Gastroesophageal sphincter (tissue), 4 donors: ENCODE measurements at regions not wholly inside any gene's neighbourhood (a gene's known extent, or its start where the extent isn't known, plus 50 kb on each side); places are given as distances from the start of the nearest gene placed in this dataset.

Source experiments
- ATAC-seq: fragments of 150-250 bp; one replicate; pipeline ENCODE4 v1.9.1; 2016; ENCODE audit warnings: mild to moderate bottlenecking, moderate library complexity
- H3K27ac ChIP-seq, 4 donors: fragments of 200-600 bp; sonication (generic) in 3 of 4; 1 replicate in 3 of 4; 2 replicates in 1 of 4; pipeline ENCODE4 v1.5.1; 2016 to 2019
- H3K27me3 ChIP-seq: fragments of 200-600 bp; sonication (generic); one replicate; pipeline ENCODE4 v1.5.1; 2019
- H3K36me3 ChIP-seq, 2 donors: fragments of 200-600 bp; sonication (generic); one replicate each; pipeline ENCODE4 v1.5.1; 2019; ENCODE audit warnings: control low read depth in 1 of 2
- H3K4me1 ChIP-seq, 3 donors: fragments of 200-600 bp; sonication (generic); 1 replicate in 2 of 3; 2 replicates in 1 of 3; pipeline ENCODE4 v1.5.1; 2016 to 2019; ENCODE audit warnings: control low read depth in 2 of 3
- H3K4me3 ChIP-seq, 2 donors: fragments of 200-600 bp; sonication (generic); one replicate each; pipeline ENCODE4 v1.5.1; 2019; ENCODE audit warnings: mild to moderate bottlenecking in 1 of 2, moderate library complexity in 1 of 2
- H3K9me3 ChIP-seq, 3 donors: fragments of 200-600 bp; sonication (generic); one replicate each; pipeline ENCODE4 v1.5.1; 2017 to 2019; ENCODE audit warnings: control low read depth in 2 of 3
- EP300 ChIP-seq: sonication (generic); formaldehyde crosslinking; IDR thresholded peaks from one replicate; pipeline ENCODE4 v1.6.1; 2017; ENCODE audit warnings: antibody characterized with exemption, mild to moderate bottlenecking
- POLR2A ChIP-seq, 2 donors: fragments of 450-650 bp; IDR thresholded peaks; one replicate each; pipeline ENCODE4 v1.6.1; 2017; ENCODE audit warnings: antibody characterized with exemption in 2 of 2, mild to moderate bottlenecking in 2 of 2, moderate library complexity in 1 of 2
- POLR2AphosphoS5 ChIP-seq: sonication (generic); formaldehyde crosslinking; IDR thresholded peaks from one replicate; pipeline ENCODE4 v1.6.1; 2017; ENCODE audit warnings: antibody characterized with exemption
- WGBS, 2 donors: methylation state at CpG; one replicate each; pipeline ENCODE4 v1.1.5; 2018; ENCODE audit warnings: low coverage in 1 of 2; 5-methylcytosine and 5-hydroxymethylcytosine counted together
- TF ChIP-seq, protein P1 (sequence below), 4 experiments: fragments of 200-600 bp in 2 of 4; fragments of 450-650 bp in 2 of 4; sonication (generic) in 1 of 4; IDR thresholded peaks; one replicate each; pipeline ENCODE4 v1.5.1; 2017 to 2019; ENCODE audit warnings: antibody characterized with exemption in 4 of 4, mild to moderate bottlenecking in 2 of 4, moderate library complexity in 2 of 4

DNA sequence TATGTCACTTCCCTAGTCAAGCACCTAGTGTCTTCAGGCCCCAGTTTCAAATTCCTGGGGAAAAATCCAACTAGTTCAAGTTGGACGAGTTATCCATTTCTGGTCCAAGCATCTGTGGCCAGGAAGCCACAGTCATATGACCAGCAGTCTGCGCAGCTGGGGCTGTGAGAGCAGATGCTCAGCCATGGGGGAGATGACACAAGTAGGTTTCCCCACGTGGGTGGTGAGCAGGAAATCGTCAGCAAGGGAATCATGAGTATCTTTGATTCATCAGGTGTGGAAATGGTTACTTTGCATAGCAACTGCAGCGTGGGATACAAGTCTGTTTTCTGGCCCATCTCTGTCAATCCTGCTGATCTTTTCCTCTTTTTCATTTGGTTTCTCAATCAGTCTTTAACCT lies 185.3 kb downstream of the C11orf91 start:
- TF ChIP-seq, protein P1, sequence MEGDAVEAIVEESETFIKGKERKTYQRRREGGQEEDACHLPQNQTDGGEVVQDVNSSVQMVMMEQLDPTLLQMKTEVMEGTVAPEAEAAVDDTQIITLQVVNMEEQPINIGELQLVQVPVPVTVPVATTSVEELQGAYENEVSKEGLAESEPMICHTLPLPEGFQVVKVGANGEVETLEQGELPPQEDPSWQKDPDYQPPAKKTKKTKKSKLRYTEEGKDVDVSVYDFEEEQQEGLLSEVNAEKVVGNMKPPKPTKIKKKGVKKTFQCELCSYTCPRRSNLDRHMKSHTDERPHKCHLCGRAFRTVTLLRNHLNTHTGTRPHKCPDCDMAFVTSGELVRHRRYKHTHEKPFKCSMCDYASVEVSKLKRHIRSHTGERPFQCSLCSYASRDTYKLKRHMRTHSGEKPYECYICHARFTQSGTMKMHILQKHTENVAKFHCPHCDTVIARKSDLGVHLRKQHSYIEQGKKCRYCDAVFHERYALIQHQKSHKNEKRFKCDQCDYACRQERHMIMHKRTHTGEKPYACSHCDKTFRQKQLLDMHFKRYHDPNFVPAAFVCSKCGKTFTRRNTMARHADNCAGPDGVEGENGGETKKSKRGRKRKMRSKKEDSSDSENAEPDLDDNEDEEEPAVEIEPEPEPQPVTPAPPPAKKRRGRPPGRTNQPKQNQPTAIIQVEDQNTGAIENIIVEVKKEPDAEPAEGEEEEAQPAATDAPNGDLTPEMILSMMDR (IDR thresholded peaks at IDR 0.05) = no peak
- TF ChIP-seq POLR2A (IDR thresholded peaks at IDR 0.05) = no peak
- TF ChIP-seq EP300 = no peak
- TF ChIP-seq POLR2AphosphoS5 = no peak
- Histone ChIP-seq H3K4me3 (no peak overlapping the region), H3K36me3 (no peaks in the 10 kb centered on the region), H3K4me1 (no peaks in the 10 kb centered on the region), H3K9me3 (no peaks in the 10 kb centered on the region), H3K27ac (no peak overlapping the region), H3K27me3 (peaks cover 26% of the 10 kb centered on the region)
- no peak for ATAC-seq
- 36% methylated on average over 4 of the region's 5 CpGs; no CpG with 5 or more reads in 1 of the 2 donors for WGBS, 2 donors

DNA sequence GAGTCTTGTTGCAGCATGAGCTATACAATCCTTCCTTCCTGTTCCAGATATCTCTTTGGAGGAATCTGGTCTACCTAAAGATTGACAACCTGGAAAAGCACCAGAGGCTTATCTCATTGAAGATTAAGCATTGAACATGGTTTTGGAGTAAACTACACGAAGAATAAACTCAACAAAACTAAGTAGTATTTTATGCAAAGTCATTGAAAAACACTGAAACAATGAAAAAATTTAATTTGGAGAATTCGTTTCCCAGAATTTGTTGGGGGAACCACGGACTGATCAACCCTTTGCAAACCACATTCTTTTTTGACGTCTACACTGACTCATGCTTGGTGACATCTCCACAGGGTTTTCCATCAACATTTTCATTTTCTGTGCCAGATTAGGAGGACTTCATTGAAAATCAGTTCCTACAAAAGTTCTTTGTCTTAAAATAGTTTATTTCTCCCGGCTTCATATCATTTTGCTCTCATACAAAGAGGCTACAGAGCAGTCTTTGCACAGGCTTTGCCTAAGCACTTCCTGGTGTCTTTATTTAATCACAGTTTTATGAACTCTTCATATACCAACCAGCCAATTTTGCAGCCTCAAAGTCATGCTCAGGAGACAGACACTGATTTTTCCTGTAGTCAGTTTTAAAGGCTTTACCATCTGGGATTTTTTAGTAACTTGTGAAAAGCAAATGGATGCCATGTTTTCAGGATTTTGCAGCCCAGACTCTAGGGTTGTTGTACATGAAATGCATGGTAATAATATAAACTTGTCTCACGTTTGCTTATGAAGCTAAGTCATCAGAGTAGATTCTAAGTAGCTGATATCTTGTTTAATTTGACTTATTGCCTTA lies 186.3 kb downstream of the C11orf91 start:
- no peaks in the 10 kb centered on the region for H3K4me1 ChIP-seq
- peaks cover 26% of the 10 kb centered on the region for H3K27me3 ChIP-seq
- H3K27ac ChIP-seq = no peak overlapping the region
- no peaks in the 10 kb centered on the region for H3K36me3 ChIP-seq
- WGBS, 2 donors = 69 to 72% methylated on average over 5 to 6 of the region's 6 CpGs
- H3K4me3 ChIP-seq = no peak overlapping the region
- TF ChIP-seq, protein P1 (IDR thresholded peaks at IDR 0.05) = no peak
- TF ChIP-seq POLR2AphosphoS5 = no peak
- TF ChIP-seq EP300 = no peak
- TF ChIP-seq POLR2A (IDR thresholded peaks at IDR 0.05) = no peak
- no peak for ATAC-seq
- H3K9me3 ChIP-seq = no peaks in the 10 kb centered on the region

DNA sequence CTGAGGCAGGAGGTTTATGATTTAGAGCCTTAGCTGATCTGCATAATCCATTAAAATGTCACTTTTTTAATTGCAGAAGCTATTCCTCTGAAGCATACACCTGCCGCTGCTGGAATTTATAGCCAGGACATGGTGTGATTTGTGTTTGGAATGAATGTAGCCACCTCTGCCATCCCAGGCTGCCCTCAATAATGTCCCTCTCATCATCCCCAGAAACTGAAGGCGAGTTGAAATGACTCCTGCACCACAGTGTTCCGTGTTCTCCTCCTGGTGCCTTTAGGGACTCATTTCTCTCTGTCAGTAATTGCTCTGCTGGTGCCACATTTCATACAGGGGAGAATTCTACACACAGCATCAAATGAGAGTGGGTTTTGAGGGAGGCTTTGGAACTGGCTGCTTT lies 191.0 kb downstream of the C11orf91 start:
- TF ChIP-seq, protein P1 (IDR thresholded peaks at IDR 0.05) = no peak
- TF ChIP-seq POLR2AphosphoS5 = no peak
- TF ChIP-seq EP300 = no peak
- no peak for TF ChIP-seq POLR2A (IDR thresholded peaks at IDR 0.05)
- Histone ChIP-seq H3K4me3 (no peak overlapping the region), H3K4me1 (no peaks in the 10 kb centered on the region), H3K36me3 (no peaks in the 10 kb centered on the region), H3K27me3 (peaks cover 17% of the 10 kb centered on the region), H3K27ac (no peak overlapping the region), H3K9me3 (no peaks in the 10 kb centered on the region)
- ATAC-seq = no peak
- 75 to 100% methylated on average over 1 to 3 of the region's 3 CpGs for WGBS, 2 donors

DNA sequence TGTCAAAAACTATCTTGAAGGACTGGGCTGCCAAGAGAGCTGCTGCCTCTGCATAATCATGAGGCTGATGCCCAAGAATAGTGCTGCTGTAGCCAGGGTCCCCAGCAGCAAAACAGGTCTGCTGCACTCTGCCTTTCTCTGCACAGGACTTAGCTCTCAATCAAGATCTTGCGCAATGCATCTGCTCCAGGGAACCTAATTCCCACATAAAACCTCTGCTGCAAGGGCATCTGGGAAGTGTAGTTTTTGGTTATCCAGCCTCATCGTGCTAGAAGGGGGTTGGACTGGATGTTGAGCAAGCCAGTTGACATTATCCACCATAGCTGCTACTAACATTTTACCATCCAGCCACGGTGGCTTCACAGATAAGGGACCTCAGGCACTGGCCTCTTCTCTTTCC lies 192.7 kb downstream of the C11orf91 start:
- no peaks in the 10 kb centered on the region for H3K9me3 ChIP-seq
- no peak for ATAC-seq
- 33% methylated on average over 2 of the region's 3 CpGs; no CpG with 5 or more reads in 1 of the 2 donors for WGBS, 2 donors

DNA sequence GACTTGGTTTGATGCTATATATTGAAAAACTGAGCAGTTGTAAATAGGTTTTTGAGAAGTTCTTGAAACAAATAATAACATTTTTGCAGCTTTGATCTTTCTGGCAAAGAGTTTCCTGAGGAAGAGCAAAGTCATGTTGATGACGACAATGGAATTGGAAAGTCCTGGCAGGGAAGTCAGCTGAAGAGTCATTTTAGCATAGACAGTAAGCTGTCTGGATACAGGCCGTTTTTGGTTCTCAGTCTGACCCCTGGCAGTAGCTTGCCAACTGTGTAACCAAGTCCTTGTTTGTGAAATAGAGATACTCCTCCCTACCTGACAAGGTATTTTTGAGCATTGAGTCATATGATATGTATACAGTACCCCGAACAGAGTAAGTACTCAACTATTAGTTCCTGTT lies 193.3 kb downstream of the C11orf91 start:
- H3K27ac ChIP-seq = no peak overlapping the region
- H3K4me3 ChIP-seq = no peak overlapping the region
- WGBS, 2 donors = 66 to 79% methylated on average over 3 of the region's 3 CpGs
- peaks cover 21% of the 10 kb centered on the region for H3K27me3 ChIP-seq
- no peaks in the 10 kb centered on the region for H3K9me3 ChIP-seq
- no peak for ATAC-seq
- no peak for TF ChIP-seq POLR2A (IDR thresholded peaks at IDR 0.05)
- TF ChIP-seq, protein P1 (IDR thresholded peaks at IDR 0.05) = no peak
- no peak for TF ChIP-seq EP300
- TF ChIP-seq POLR2AphosphoS5 = no peak
- no peaks in the 10 kb centered on the region for H3K4me1 ChIP-seq
- no peaks in the 10 kb centered on the region for H3K36me3 ChIP-seq

More for the DNA sequence above, 192.7 kb downstream of the C11orf91 start:
- Histone ChIP-seq H3K4me1 (no peaks in the 10 kb centered on the region), H3K4me3 (no peak overlapping the region), H3K36me3 (no peaks in the 10 kb centered on the region), H3K27ac (no peak overlapping the region), H3K27me3 (peaks cover 24% of the 10 kb centered on the region)
- TF ChIP-seq POLR2AphosphoS5 = no peak
- no peak for TF ChIP-seq EP300
